ENCODE measurements at regions not wholly inside any gene's neighbourhood (a gene's known extent, or its start where the extent isn't known, plus 50 kb on each side); places are given as distances from the start of the nearest gene placed in this dataset.
"Not testable (repeated sequence)": the region's sequence is repeated elsewhere in the genome, so short reads cannot be mapped to it uniquely, and the experiment has no call there.

- no peak for DNase-seq (ENCODE audit: low spot score)
Measured at GRCh38 chr6:4460586-4461475, 315.4 kb upstream of the CDYL start.

- DNase-seq (ENCODE audit: low spot score) = no peak
Measured at GRCh38 chr6:4459996-4460395, 316.2 kb upstream of the CDYL start.

GRCh38 chr6:4459032-4459431 lies 317.2 kb upstream of the CDYL start:
- DNase-seq (ENCODE audit: low spot score) = no peak

- no peak for DNase-seq (ENCODE audit: low spot score)
Measured at GRCh38 chr6:4451718-4452117, 316.3 kb upstream of the ECI2 start.

GRCh38 chr6:4451081-4451480 lies 315.7 kb upstream of the ECI2 start:
- DNase-seq (ENCODE audit: low spot score) = no peak

GRCh38 chr6:4450237-4450636 lies 314.9 kb upstream of the ECI2 start:
- no peak for DNase-seq (ENCODE audit: low spot score)

- no peak for DNase-seq (ENCODE audit: low spot score)
Measured at GRCh38 chr6:4449409-4449808, 314.0 kb upstream of the ECI2 start.

- DNase-seq (ENCODE audit: low spot score) = no peak
Measured at GRCh38 chr6:4448841-4449240, 313.5 kb upstream of the ECI2 start.

- no peak for DNase-seq (ENCODE audit: low spot score)
Measured at GRCh38 chr6:4447639-4448330, 312.4 kb upstream of the ECI2 start.

- no peak for DNase-seq (ENCODE audit: low spot score)
Measured at GRCh38 chr6:4446982-4447381, 311.6 kb upstream of the ECI2 start.

GRCh38 chr6:4441981-4442434 lies 306.6 kb upstream of the ECI2 start:
- DNase-seq (ENCODE audit: low spot score) = no peak

- no peak for DNase-seq (ENCODE audit: low spot score)
Measured at GRCh38 chr6:4439159-4439558, 303.8 kb upstream of the ECI2 start.

GRCh38 chr6:4437342-4437741 lies 302.0 kb upstream of the ECI2 start:
- no peak for DNase-seq (ENCODE audit: low spot score)

- no peak for DNase-seq (ENCODE audit: low spot score)
Measured at GRCh38 chr6:4435981-4436445, 300.6 kb upstream of the ECI2 start.

- DNase-seq (ENCODE audit: low spot score) = no peak
Measured at GRCh38 chr6:4434655-4435054, 299.3 kb upstream of the ECI2 start.

- no peak for DNase-seq (ENCODE audit: low spot score)
Measured at GRCh38 chr6:4433199-4433598, 297.8 kb upstream of the ECI2 start.

- DNase-seq (ENCODE audit: low spot score) = no peak
Measured at GRCh38 chr6:4426968-4427367, 291.6 kb upstream of the ECI2 start.

- DNase-seq (ENCODE audit: low spot score) = no peak
Measured at GRCh38 chr6:4421837-4422236, 286.5 kb upstream of the ECI2 start.

- DNase-seq (ENCODE audit: low spot score) = no peak
Measured at GRCh38 chr6:4420160-4420865, 284.9 kb upstream of the ECI2 start.

- DNase-seq (ENCODE audit: low spot score) = no peak
Measured at GRCh38 chr6:4415549-4415948, 280.2 kb upstream of the ECI2 start.

- not testable (repeated sequence) for DNase-seq (ENCODE audit: low spot score)
Measured at GRCh38 chr6:4414078-4414477, 278.7 kb upstream of the ECI2 start.

GRCh38 chr6:4413073-4413472 lies 277.7 kb upstream of the ECI2 start:
- no peak for DNase-seq (ENCODE audit: low spot score)

- DNase-seq (ENCODE audit: low spot score) = no peak
Measured at GRCh38 chr6:4412488-4412887, 277.1 kb upstream of the ECI2 start.

Data from ecto neural progenitor cell (in vitro differentiated cells).